C4-2B (cell line): ENCODE measurements at regions not wholly inside any gene's neighbourhood (a gene's known extent, or its start where the extent isn't known, plus 50 kb on each side); places are given as distances from the start of the nearest gene placed in this dataset.

Experiments
- CTCF ChIP-seq: fragments of 450-650 bp; conservative IDR thresholded peaks from 2 replicates; pipeline ENCODE4 v1.5.1; 2017; ENCODE audit warnings: mild to moderate bottlenecking
- ZFX ChIP-seq: fragments of 450-650 bp; IDR thresholded peaks from 2 replicates; pipeline ENCODE4 v1.6.1; 2017

- TF ChIP-seq CTCF, result no peak
- no peak for TF ChIP-seq ZFX
These were observed 80.0 kb upstream of the PUM3 start for GRCh38 chr9:2923766-2924379.
